HEK293 (cell line): ENCODE measurements at regions not wholly inside any gene's neighbourhood (a gene's known extent, or its start where the extent isn't known, plus 50 kb on each side); places are given as distances from the start of the nearest gene placed in this dataset.

Experiments
- CTCF ChIA-PET: fragments of 350-600 bp; formaldehyde crosslinking; extraction: SDS; loops from one replicate; lab custom pipeline; 2021; ENCODE audit warnings: antibody characterized with exemption; lab: Yijun Ruan, JAX
- POLR2A ChIA-PET: fragments of 300-600 bp; formaldehyde crosslinking; extraction: SDS; loops from one replicate; lab custom pipeline; 2020; ENCODE audit warnings: antibody characterized with exemption, inconsistent platforms; lab: Yijun Ruan, JAX
- H3K27ac ChIP-seq: fragments of 200-500 bp; sonication (Bioruptor generic); 2 replicates; pipeline ENCODE4 v1.5.1; 2014; ENCODE audit warnings: low read depth, low read length, control low read depth, inconsistent platforms; ENCODE audit errors: extremely low read depth
- H3K36me3 ChIP-seq, 2 experiments: fragments of 200-500 bp in 1 of 2; sonication (Bioruptor generic) in 1 of 2; 1 replicate in 1 of 2; 2 replicates in 1 of 2; pipeline ENCODE4 v1.5.1; 2014 to 2017; ENCODE audit warnings: inconsistent platforms in 2 of 2, low read length in 2 of 2; ENCODE audit not compliant: control insufficient read depth in 2 of 2, insufficient read depth in 1 of 2
- H3K4me1 ChIP-seq: fragments of 200-500 bp; sonication (Bioruptor generic); 2 replicates; pipeline ENCODE4 v1.5.1; 2014; ENCODE audit warnings: mild to moderate bottlenecking, low read length, inconsistent platforms; ENCODE audit not compliant: control insufficient read depth, insufficient read depth
- H3K4me3 ChIP-seq: 2 replicates; pipeline ENCODE4 v1.5.1; 2011; ENCODE audit warnings: low read depth, mild to moderate bottlenecking, control low read depth, low read length, moderate library complexity
- H3K9me3 ChIP-seq: fragments of 200-500 bp; sonication (Bioruptor generic); 2 replicates; pipeline ENCODE4 v1.5.1; 2014; ENCODE audit warnings: low read depth, low read length, inconsistent platforms; ENCODE audit not compliant: control insufficient read depth, insufficient read depth
- GFI1B ChIP-seq: fragments of 450-650 bp; formaldehyde crosslinking; IDR thresholded peaks from 2 replicates; pipeline ENCODE4 v1.5.1; 2016; ENCODE audit warnings: missing biosample characterization, missing genetic modification characterization
- GLI2 ChIP-seq: fragments of 450-650 bp; formaldehyde crosslinking; IDR thresholded peaks from 2 replicates; pipeline ENCODE4; 2017; ENCODE audit warnings: missing biosample characterization, missing genetic modification characterization, low read depth, borderline replicate concordance
- HOXD13 ChIP-seq: sonication (generic); formaldehyde crosslinking; IDR thresholded peaks from 2 replicates; pipeline ENCODE4 v1.8.0; 2022; ENCODE audit warnings: missing genetic modification reagents, borderline replicate concordance
- KLF1 ChIP-seq: fragments of 450-650 bp; formaldehyde crosslinking; IDR thresholded peaks from 2 replicates; pipeline ENCODE4 v1.5.1; 2016; ENCODE audit warnings: missing biosample characterization, missing genetic modification characterization
- TCF7L2 ChIP-seq: IDR thresholded peaks from 2 replicates; pipeline ENCODE4 v1.6.1; 2011; ENCODE audit warnings: low read depth, mild to moderate bottlenecking, inconsistent platforms, low read length, moderate library complexity, borderline replicate concordance
- WT1 ChIP-seq: fragments of 450-650 bp; formaldehyde crosslinking; IDR thresholded peaks from 2 replicates; pipeline ENCODE4 v1.5.1; 2016; ENCODE audit warnings: missing biosample characterization, missing genetic modification characterization
- ZBTB44 ChIP-seq: fragments of 450-650 bp; IDR thresholded peaks from 2 replicates; pipeline ENCODE4 v1.5.1; 2018; ENCODE audit warnings: missing biosample characterization, mild to moderate bottlenecking, missing genetic modification characterization
- ZNF112 ChIP-seq: fragments of 450-650 bp; formaldehyde crosslinking; IDR thresholded peaks from 2 replicates; pipeline ENCODE4 v1.5.0; 2017; ENCODE audit warnings: missing biosample characterization, missing genetic modification characterization
- ZNF121 ChIP-seq: fragments of 450-650 bp; formaldehyde crosslinking; IDR thresholded peaks from 2 replicates; pipeline ENCODE4 v1.5.1; 2016; ENCODE audit warnings: missing biosample characterization, missing genetic modification characterization
- ZNF148 ChIP-seq: fragments of 450-650 bp; formaldehyde crosslinking; IDR thresholded peaks from 2 replicates; pipeline ENCODE4 v1.5.0; 2017; ENCODE audit warnings: missing biosample characterization, missing genetic modification characterization, borderline replicate concordance
- ZNF23 ChIP-seq: fragments of 450-650 bp; formaldehyde crosslinking; IDR thresholded peaks from 2 replicates; pipeline ENCODE4 v1.5.1; 2016; ENCODE audit warnings: missing biosample characterization, missing genetic modification characterization, borderline replicate concordance
- ZNF544 ChIP-seq: fragments of 450-650 bp; formaldehyde crosslinking; IDR thresholded peaks from 2 replicates; pipeline ENCODE4 v1.5.0; 2017; ENCODE audit warnings: missing biosample characterization, missing genetic modification characterization
- ZNF561 ChIP-seq: fragments of 450-650 bp; IDR thresholded peaks from 2 replicates; pipeline ENCODE4 v1.5.1; 2018; ENCODE audit warnings: missing biosample characterization, missing genetic modification characterization, borderline replicate concordance
- ZNF660 ChIP-seq: fragments of 450-650 bp; IDR thresholded peaks from 2 replicates; pipeline ENCODE4 v1.5.1; 2018; ENCODE audit warnings: missing biosample characterization, mild to moderate bottlenecking, missing genetic modification characterization
- ZNF785 ChIP-seq: fragments of 450-650 bp; formaldehyde crosslinking; IDR thresholded peaks from 2 replicates; pipeline ENCODE4 v1.5.1; 2016; ENCODE audit warnings: missing biosample characterization, missing genetic modification characterization
- ZNF843 ChIP-seq: fragments of 450-650 bp; formaldehyde crosslinking; IDR thresholded peaks from 2 replicates; pipeline ENCODE4 v1.5.1; 2016; ENCODE audit warnings: missing biosample characterization, missing genetic modification characterization
- ZXDB ChIP-seq: fragments of 450-650 bp; formaldehyde crosslinking; IDR thresholded peaks from 2 replicates; pipeline ENCODE4 v1.5.1; 2016; ENCODE audit warnings: missing biosample characterization, missing genetic modification characterization
- TF ChIP-seq, protein P1 (sequence below): fragments of 450-650 bp; formaldehyde crosslinking; IDR thresholded peaks from 2 replicates; pipeline ENCODE4 v1.5.1; 2016; ENCODE audit warnings: missing biosample characterization, missing genetic modification characterization, low read depth
- TF ChIP-seq, protein P2 (sequence below): fragments of 450-650 bp; formaldehyde crosslinking; conservative IDR thresholded peaks from 2 replicates; pipeline ENCODE4 v1.5.1; 2016; ENCODE audit warnings: low read depth, missing biosample characterization, missing genetic modification characterization
- TF ChIP-seq, protein P3 (sequence below): fragments of 450-650 bp; formaldehyde crosslinking; IDR thresholded peaks from 2 replicates; pipeline ENCODE4 v1.5.1; 2017; ENCODE audit warnings: missing biosample characterization, missing genetic modification characterization

DNA sequence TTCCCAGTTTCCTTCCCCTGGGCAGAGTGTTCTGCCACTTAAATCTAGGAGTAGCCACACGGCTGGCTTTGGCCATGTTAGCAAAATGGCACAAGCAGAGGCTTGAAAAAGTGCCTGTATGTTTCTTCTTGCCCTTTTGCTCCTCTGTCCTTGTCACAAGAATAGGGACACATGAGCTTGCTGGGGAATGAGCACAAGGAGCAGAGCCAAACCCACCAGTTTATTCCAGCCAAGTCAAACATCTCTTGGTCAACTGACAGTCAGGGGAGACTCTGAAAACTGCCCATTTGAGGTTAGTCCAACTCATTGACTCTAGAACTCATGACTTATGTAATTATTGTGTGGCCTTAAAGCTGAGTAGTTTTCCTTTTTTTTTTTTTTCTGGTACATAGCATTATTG lies 739.7 kb upstream of the FZD8 start:
- POLR2A ChIA-PET, result no interaction called here
- no peaks in the 10 kb centered on the region for H3K36me3 ChIP-seq
- H3K4me3 ChIP-seq, result no peak overlapping the region
- no peak overlapping the region for H3K27ac ChIP-seq
- no peaks in the 10 kb centered on the region for H3K4me1 ChIP-seq
- TF ChIP-seq KLF1 (tag by site-specific recombination) (no peak), ZBTB44 (tag by site-specific recombination) (no peak), ZNF544 (tag by site-specific recombination) (no peak)
- CTCF ChIA-PET, result interaction anchor here (0.6 kb wide), 1 partner anchor 80 kb away, joined by 3 read pairs; no protein-coding TSS in a partner anchor
- H3K9me3 ChIP-seq, result no peaks in the 10 kb centered on the region

- H3K4me1 ChIP-seq, result no peaks in the 10 kb centered on the region
- ChIA-PET POLR2A (no interaction called here), CTCF (interaction anchor here (1.4 kb wide), 1 partner anchor 345 kb away, joined by 6 read pairs; no protein-coding TSS in a partner anchor)
- H3K4me3 ChIP-seq, result no peak overlapping the region
- no peaks in the 10 kb centered on the region for H3K36me3 ChIP-seq
- no peak for TF ChIP-seq ZNF148
- no peaks in the 10 kb centered on the region for H3K9me3 ChIP-seq
- no peak overlapping the region for H3K27ac ChIP-seq
Measured at GRCh38 chr10:36380538-36380937, 738.4 kb upstream of the FZD8 start.

GRCh38 chr10:36375107-36375506 lies 733.0 kb upstream of the FZD8 start:
- TF ChIP-seq ZNF660 (tag by site-specific recombination) (no peak), ZXDB (tag by site-specific recombination) (no peak), WT1 (tag by site-specific recombination) (no peak), HOXD13 (CRISPR knock-in tag) (no peak), GLI2 (tag by site-specific recombination) (no peak), ZNF121 (tag by site-specific recombination) (no peak), ZNF112 (tag by site-specific recombination) (no peak), TCF7L2 (no peak), GFI1B (tag by site-specific recombination) (no peak), ZNF23 (tag by site-specific recombination) (no peak), ZNF785 (no peak), ZNF843 (no peak), ZNF561 (tag by site-specific recombination) (no peak)
- TF ChIP-seq, protein P1, sequence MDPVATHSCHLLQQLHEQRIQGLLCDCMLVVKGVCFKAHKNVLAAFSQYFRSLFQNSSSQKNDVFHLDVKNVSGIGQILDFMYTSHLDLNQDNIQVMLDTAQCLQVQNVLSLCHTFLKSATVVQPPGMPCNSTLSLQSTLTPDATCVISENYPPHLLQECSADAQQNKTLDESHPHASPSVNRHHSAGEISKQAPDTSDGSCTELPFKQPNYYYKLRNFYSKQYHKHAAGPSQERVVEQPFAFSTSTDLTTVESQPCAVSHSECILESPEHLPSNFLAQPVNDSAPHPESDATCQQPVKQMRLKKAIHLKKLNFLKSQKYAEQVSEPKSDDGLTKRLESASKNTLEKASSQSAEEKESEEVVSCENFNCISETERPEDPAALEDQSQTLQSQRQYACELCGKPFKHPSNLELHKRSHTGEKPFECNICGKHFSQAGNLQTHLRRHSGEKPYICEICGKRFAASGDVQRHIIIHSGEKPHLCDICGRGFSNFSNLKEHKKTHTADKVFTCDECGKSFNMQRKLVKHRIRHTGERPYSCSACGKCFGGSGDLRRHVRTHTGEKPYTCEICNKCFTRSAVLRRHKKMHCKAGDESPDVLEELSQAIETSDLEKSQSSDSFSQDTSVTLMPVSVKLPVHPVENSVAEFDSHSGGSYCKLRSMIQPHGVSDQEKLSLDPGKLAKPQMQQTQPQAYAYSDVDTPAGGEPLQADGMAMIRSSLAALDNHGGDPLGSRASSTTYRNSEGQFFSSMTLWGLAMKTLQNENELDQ (tag by site-specific recombination), result no peak
- TF ChIP-seq, protein P2, sequence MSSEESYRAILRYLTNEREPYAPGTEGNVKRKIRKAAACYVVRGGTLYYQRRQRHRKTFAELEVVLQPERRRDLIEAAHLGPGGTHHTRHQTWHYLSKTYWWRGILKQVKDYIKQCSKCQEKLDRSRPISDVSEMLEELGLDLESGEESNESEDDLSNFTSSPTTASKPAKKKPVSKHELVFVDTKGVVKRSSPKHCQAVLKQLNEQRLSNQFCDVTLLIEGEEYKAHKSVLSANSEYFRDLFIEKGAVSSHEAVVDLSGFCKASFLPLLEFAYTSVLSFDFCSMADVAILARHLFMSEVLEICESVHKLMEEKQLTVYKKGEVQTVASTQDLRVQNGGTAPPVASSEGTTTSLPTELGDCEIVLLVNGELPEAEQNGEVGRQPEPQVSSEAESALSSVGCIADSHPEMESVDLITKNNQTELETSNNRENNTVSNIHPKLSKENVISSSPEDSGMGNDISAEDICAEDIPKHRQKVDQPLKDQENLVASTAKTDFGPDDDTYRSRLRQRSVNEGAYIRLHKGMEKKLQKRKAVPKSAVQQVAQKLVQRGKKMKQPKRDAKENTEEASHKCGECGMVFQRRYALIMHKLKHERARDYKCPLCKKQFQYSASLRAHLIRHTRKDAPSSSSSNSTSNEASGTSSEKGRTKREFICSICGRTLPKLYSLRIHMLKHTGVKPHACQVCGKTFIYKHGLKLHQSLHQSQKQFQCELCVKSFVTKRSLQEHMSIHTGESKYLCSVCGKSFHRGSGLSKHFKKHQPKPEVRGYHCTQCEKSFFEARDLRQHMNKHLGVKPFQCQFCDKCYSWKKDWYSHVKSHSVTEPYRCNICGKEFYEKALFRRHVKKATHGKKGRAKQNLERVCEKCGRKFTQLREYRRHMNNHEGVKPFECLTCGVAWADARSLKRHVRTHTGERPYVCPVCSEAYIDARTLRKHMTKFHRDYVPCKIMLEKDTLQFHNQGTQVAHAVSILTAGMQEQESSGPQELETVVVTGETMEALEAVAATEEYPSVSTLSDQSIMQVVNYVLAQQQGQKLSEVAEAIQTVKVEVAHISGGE (tag by site-specific recombination), result no peak
- TF ChIP-seq, protein P3, sequence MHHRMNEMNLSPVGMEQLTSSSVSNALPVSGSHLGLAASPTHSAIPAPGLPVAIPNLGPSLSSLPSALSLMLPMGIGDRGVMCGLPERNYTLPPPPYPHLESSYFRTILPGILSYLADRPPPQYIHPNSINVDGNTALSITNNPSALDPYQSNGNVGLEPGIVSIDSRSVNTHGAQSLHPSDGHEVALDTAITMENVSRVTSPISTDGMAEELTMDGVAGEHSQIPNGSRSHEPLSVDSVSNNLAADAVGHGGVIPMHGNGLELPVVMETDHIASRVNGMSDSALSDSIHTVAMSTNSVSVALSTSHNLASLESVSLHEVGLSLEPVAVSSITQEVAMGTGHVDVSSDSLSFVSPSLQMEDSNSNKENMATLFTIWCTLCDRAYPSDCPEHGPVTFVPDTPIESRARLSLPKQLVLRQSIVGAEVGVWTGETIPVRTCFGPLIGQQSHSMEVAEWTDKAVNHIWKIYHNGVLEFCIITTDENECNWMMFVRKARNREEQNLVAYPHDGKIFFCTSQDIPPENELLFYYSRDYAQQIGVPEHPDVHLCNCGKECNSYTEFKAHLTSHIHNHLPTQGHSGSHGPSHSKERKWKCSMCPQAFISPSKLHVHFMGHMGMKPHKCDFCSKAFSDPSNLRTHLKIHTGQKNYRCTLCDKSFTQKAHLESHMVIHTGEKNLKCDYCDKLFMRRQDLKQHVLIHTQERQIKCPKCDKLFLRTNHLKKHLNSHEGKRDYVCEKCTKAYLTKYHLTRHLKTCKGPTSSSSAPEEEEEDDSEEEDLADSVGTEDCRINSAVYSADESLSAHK (tag by site-specific recombination), result no peak
- no peak overlapping the region for H3K4me3 ChIP-seq
- POLR2A ChIA-PET, result no interaction called here

More at GRCh38 chr10:36375107-36375506, 733.0 kb upstream of the FZD8 start:
- CTCF ChIA-PET, result interaction anchor here (0.6 to 0.8 kb wide), 2 partner anchors 12 to 53 kb away, joined by 3 read pairs; no protein-coding TSS in a partner anchor
- no peak overlapping the region for H3K27ac ChIP-seq
- no peaks in the 10 kb centered on the region for H3K36me3 ChIP-seq
- H3K9me3 ChIP-seq, result no peaks in the 10 kb centered on the region
- H3K4me1 ChIP-seq, result no peaks in the 10 kb centered on the region
